WTC11 (cell line): ENCODE measurements at regions not wholly inside any gene's neighbourhood (a gene's known extent, or its start where the extent isn't known, plus 50 kb on each side); places are given as distances from the start of the nearest gene placed in this dataset.

ENCODE experiments used
- ATAC-seq: fragments of 200-7000 bp; cut with Tn5 transposase; 2 replicates; pipeline ENCODE4 v1.10.0; 2021; ENCODE audit warnings: mild to moderate bottlenecking, moderate library complexity
- CTCF ChIA-PET: fragments of 300-600 bp; sonication (Branson Sonifier 250); formaldehyde crosslinking; loops from one replicate; lab custom pipeline; 2021; ENCODE audit warnings: antibody characterized with exemption; lab: Charles Lee
- POLR2A ChIA-PET: fragments of 350-600 bp; sonication (Branson Sonifier 250); formaldehyde crosslinking; loops from one replicate; lab custom pipeline; 2021; ENCODE audit warnings: antibody characterized with exemption; lab: Charles Lee
- DNase-seq: peaks from one replicate; pipeline ENCODE4 v3.0.0; 2021; ENCODE audit warnings: low spot score
- H3K27ac Mint-ChIP-seq: 2 replicates; pipeline ENCODE4 v1.8.0; 2021; ENCODE audit warnings: mixed read lengths
- H3K27me3 Mint-ChIP-seq: 2 replicates; pipeline ENCODE4 v1.8.0; 2021; ENCODE audit warnings: low read depth, mild to moderate bottlenecking, moderate library complexity, mixed read lengths
- H3K36me3 Mint-ChIP-seq: 2 replicates; pipeline ENCODE4 v1.8.0; 2021; ENCODE audit warnings: mixed read lengths
- H3K4me1 Mint-ChIP-seq: 2 replicates; pipeline ENCODE4 v1.8.0; 2022; ENCODE audit warnings: mixed read lengths
- H3K4me3 Mint-ChIP-seq: 2 replicates; pipeline ENCODE4 v1.8.0; 2021; ENCODE audit warnings: mild to moderate bottlenecking, moderate library complexity, mixed read lengths
- H3K9me3 Mint-ChIP-seq: 2 replicates; pipeline ENCODE4 v1.8.0; 2021; ENCODE audit warnings: mixed read lengths
- AFF4 ChIP-seq: sonication (generic); formaldehyde crosslinking; IDR thresholded peaks from 2 replicates; pipeline ENCODE4 v1.8.1; 2023; ENCODE audit warnings: mild to moderate bottlenecking, missing genetic modification reagents, borderline replicate concordance
- EMX1 ChIP-seq: fragments of 250-450 bp; sonication (Bioruptor Pico); IDR thresholded peaks from 2 replicates; pipeline ENCODE4 v1.8.0; 2021; ENCODE audit warnings: mild to moderate bottlenecking
- ETV6 ChIP-seq: sonication (generic); formaldehyde crosslinking; IDR thresholded peaks from 2 replicates; pipeline ENCODE4 v1.8.1; 2022; ENCODE audit warnings: mild to moderate bottlenecking, missing genetic modification reagents
- GABPB1 ChIP-seq: sonication (generic); formaldehyde crosslinking; IDR thresholded peaks from 2 replicates; pipeline ENCODE4 v1.8.1; 2023; ENCODE audit warnings: mild to moderate bottlenecking, missing genetic modification reagents
- GRHL2 ChIP-seq: fragments of 250-450 bp; sonication (Bioruptor Pico); IDR thresholded peaks from 2 replicates; pipeline ENCODE4 v1.8.0; 2022; ENCODE audit warnings: mild to moderate bottlenecking, moderate library complexity; ENCODE audit not compliant: insufficient replicate concordance, severe bottlenecking
- GTF2I ChIP-seq: fragments of 250-450 bp; sonication (Bioruptor Pico); conservative IDR thresholded peaks from 2 replicates; pipeline ENCODE4 v1.4.0; 2021; ENCODE audit warnings: mild to moderate bottlenecking
- HMGA2 ChIP-seq: fragments of 250-450 bp; sonication (Bioruptor Pico); IDR thresholded peaks from 2 replicates; pipeline ENCODE4 v1.4.0; 2021; ENCODE audit warnings: mild to moderate bottlenecking, moderate library complexity
- JAZF1 ChIP-seq: fragments of 250-450 bp; sonication (Bioruptor Pico); IDR thresholded peaks from 2 replicates; pipeline ENCODE4 v1.9.0; 2021; ENCODE audit warnings: moderate library complexity, mild to moderate bottlenecking, inconsistent platforms
- JUN ChIP-seq: sonication (generic); formaldehyde crosslinking; IDR thresholded peaks from 2 replicates; pipeline ENCODE4 v1.8.0; 2023; ENCODE audit warnings: mild to moderate bottlenecking, missing genetic modification reagents
- MLX ChIP-seq: sonication (generic); formaldehyde crosslinking; IDR thresholded peaks from 2 replicates; pipeline ENCODE4 v1.8.1; 2023; ENCODE audit warnings: mild to moderate bottlenecking, missing genetic modification reagents, moderate library complexity
- MXD4 ChIP-seq: fragments of 250-450 bp; sonication (Bioruptor Pico); IDR thresholded peaks from 2 replicates; pipeline ENCODE4 v1.8.0; 2021; ENCODE audit warnings: mild to moderate bottlenecking, moderate library complexity, borderline replicate concordance
- MYBL2 ChIP-seq: sonication (generic); formaldehyde crosslinking; IDR thresholded peaks from 2 replicates; pipeline ENCODE4 v1.8.1; 2023; ENCODE audit warnings: mild to moderate bottlenecking, moderate library complexity, missing genetic modification reagents
- NFATC4 ChIP-seq: fragments of 250-450 bp; sonication (Bioruptor Pico); IDR thresholded peaks from 2 replicates; pipeline ENCODE4 v1.9.0; 2021; ENCODE audit warnings: mild to moderate bottlenecking
- NR1H2 ChIP-seq: sonication (generic); formaldehyde crosslinking; IDR thresholded peaks from 2 replicates; pipeline ENCODE4 v1.9.0; 2021; ENCODE audit warnings: mild to moderate bottlenecking, moderate library complexity, missing genetic modification reagents
- OVOL2 ChIP-seq: fragments of 250-450 bp; sonication (Bioruptor Pico); IDR thresholded peaks from 2 replicates; pipeline ENCODE4 v1.9.0; 2021; ENCODE audit warnings: mild to moderate bottlenecking, borderline replicate concordance
- RELA ChIP-seq: sonication (generic); formaldehyde crosslinking; IDR thresholded peaks from 2 replicates; pipeline ENCODE4 v1.8.1; 2022; ENCODE audit warnings: missing genetic modification reagents, mild to moderate bottlenecking, borderline replicate concordance
- SOX15 ChIP-seq: fragments of 250-450 bp; sonication (Bioruptor Pico); IDR thresholded peaks from 2 replicates; pipeline ENCODE4 v1.9.0; 2021; ENCODE audit warnings: mild to moderate bottlenecking
- STAT6 ChIP-seq: sonication (generic); formaldehyde crosslinking; conservative IDR thresholded peaks from 2 replicates; pipeline ENCODE4 v1.8.1; 2023; ENCODE audit warnings: mild to moderate bottlenecking, low read depth, missing genetic modification reagents, moderate library complexity
- TCF7 ChIP-seq: sonication (generic); formaldehyde crosslinking; IDR thresholded peaks from 2 replicates; pipeline ENCODE4 v1.8.0; 2022; ENCODE audit warnings: mild to moderate bottlenecking, low read depth, missing genetic modification reagents, moderate library complexity
- TEAD4 ChIP-seq: sonication (generic); formaldehyde crosslinking; IDR thresholded peaks from 2 replicates; pipeline ENCODE4 v1.8.0; 2022; ENCODE audit warnings: mild to moderate bottlenecking, missing genetic modification reagents
- ZNF121 ChIP-seq: sonication (generic); formaldehyde crosslinking; IDR thresholded peaks from 2 replicates; pipeline ENCODE4 v1.8.0; 2023; ENCODE audit warnings: missing genetic modification reagents
- ZNF138 ChIP-seq: sonication (generic); formaldehyde crosslinking; conservative IDR thresholded peaks from 2 replicates; pipeline ENCODE4 v1.8.1; 2022; ENCODE audit warnings: mild to moderate bottlenecking, moderate library complexity, missing genetic modification reagents
- ZNF219 ChIP-seq: sonication (generic); formaldehyde crosslinking; IDR thresholded peaks from 2 replicates; pipeline ENCODE4 v1.8.0; 2023; ENCODE audit warnings: missing genetic modification reagents, mild to moderate bottlenecking, borderline replicate concordance
- ZNF232 ChIP-seq: sonication (generic); formaldehyde crosslinking; IDR thresholded peaks from 2 replicates; pipeline ENCODE4 v1.8.0; 2022; ENCODE audit warnings: mild to moderate bottlenecking, missing genetic modification reagents
- ZNF317 ChIP-seq: sonication (generic); formaldehyde crosslinking; IDR thresholded peaks from 2 replicates; pipeline ENCODE4 v1.8.1; 2023; ENCODE audit warnings: low read depth, mild to moderate bottlenecking, moderate library complexity, missing genetic modification reagents, borderline replicate concordance
- ZNF396 ChIP-seq: fragments of 250-450 bp; sonication (Bioruptor Pico); IDR thresholded peaks from 2 replicates; pipeline ENCODE4 v1.8.0; 2021; ENCODE audit warnings: mild to moderate bottlenecking, moderate library complexity, borderline replicate concordance
- ZNF416 ChIP-seq: fragments of 250-450 bp; sonication (Bioruptor Pico); IDR thresholded peaks from 2 replicates; pipeline ENCODE4 v1.9.0; 2021; ENCODE audit warnings: mild to moderate bottlenecking, inconsistent platforms
- ZNF423 ChIP-seq: fragments of 250-450 bp; sonication (Bioruptor Pico); IDR thresholded peaks from 2 replicates; pipeline ENCODE4 v2.1.2; 2022; ENCODE audit warnings: mild to moderate bottlenecking, moderate library complexity
- ZNF671 ChIP-seq: fragments of 250-450 bp; sonication (Bioruptor Pico); IDR thresholded peaks from 2 replicates; pipeline ENCODE4 v1.8.0; 2021; ENCODE audit warnings: mild to moderate bottlenecking
- TF ChIP-seq, protein P1 (sequence below): sonication (generic); formaldehyde crosslinking; IDR thresholded peaks from 2 replicates; pipeline ENCODE4 v1.8.1; 2023; ENCODE audit warnings: mild to moderate bottlenecking, missing genetic modification reagents, moderate library complexity
- TF ChIP-seq, protein P2 (sequence below): fragments of 250-450 bp; sonication (Bioruptor Pico); IDR thresholded peaks from 2 replicates; pipeline ENCODE4 v2.1.2; 2022; ENCODE audit warnings: mild to moderate bottlenecking, moderate library complexity

DNA sequence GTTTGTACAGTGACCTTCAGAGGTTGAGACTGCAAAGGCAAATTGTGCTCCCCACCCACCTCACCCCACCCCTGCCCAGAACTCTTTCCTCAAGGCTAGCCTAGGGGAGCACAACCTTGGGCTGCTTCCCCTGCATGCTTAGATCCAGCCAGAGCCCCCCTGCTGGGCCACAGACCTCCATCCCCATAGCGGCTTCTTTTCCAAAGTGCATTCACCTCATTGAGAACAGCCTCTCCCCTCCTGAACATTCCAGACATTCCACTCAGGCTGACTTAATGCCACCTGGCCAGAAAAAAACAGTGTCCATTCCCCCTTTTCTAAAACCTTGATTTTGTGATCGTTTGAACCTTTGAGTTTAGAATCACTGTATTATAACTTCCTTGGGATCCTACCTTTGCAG is 124.4 kb upstream of the TOPAZ1 start:
- Mint-ChIP-seq H3K27me3 (peaks cover 14% of the 10 kb centered on the region), H3K9me3 (no peaks in the 10 kb centered on the region), H3K4me1 (peaks cover 24% of the 10 kb centered on the region), H3K4me3 (no peak overlapping the region), H3K36me3 (peaks cover 7% of the 10 kb centered on the region; the same call in 1 of the 2 replicates), H3K27ac (peak overlapping the region; percentile 15; the same call in 1 of the 2 replicates)
- ATAC-seq = peak; percentile 28
- TF ChIP-seq, protein P1, sequence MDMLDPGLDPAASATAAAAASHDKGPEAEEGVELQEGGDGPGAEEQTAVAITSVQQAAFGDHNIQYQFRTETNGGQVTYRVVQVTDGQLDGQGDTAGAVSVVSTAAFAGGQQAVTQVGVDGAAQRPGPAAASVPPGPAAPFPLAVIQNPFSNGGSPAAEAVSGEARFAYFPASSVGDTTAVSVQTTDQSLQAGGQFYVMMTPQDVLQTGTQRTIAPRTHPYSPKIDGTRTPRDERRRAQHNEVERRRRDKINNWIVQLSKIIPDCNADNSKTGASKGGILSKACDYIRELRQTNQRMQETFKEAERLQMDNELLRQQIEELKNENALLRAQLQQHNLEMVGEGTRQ = no peak
- no peak for TF ChIP-seq SOX15
- no peak for TF ChIP-seq ZNF416 (CRISPR knock-in tag)
- no peak for TF ChIP-seq ZNF121 (CRISPR knock-in tag)
- no peak for TF ChIP-seq EMX1 (CRISPR knock-in tag)
- TF ChIP-seq MLX = no peak
- no peak for TF ChIP-seq ZNF232 (CRISPR knock-in tag)
- TF ChIP-seq, protein P2, sequence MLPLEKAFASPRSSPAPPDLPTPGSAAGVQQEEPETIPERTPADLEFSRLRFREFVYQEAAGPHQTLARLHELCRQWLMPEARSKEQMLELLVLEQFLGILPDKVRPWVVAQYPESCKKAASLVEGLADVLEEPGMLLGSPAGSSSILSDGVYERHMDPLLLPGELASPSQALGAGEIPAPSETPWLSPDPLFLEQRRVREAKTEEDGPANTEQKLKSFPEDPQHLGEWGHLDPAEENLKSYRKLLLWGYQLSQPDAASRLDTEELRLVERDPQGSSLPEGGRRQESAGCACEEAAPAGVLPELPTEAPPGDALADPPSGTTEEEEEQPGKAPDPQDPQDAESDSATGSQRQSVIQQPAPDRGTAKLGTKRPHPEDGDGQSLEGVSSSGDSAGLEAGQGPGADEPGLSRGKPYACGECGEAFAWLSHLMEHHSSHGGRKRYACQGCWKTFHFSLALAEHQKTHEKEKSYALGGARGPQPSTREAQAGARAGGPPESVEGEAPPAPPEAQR = no peak
- no peak for TF ChIP-seq ZNF219 (CRISPR knock-in tag)
- TF ChIP-seq TCF7 = no peak
- no peak for TF ChIP-seq ZNF138 (CRISPR knock-in tag)
- no peak for TF ChIP-seq JUN
- TF ChIP-seq GABPB1 (CRISPR knock-in tag) = no peak
- TF ChIP-seq GTF2I = no peak
- TF ChIP-seq NFATC4 (CRISPR knock-in tag) = no peak
- no peak for TF ChIP-seq NR1H2 (CRISPR knock-in tag)
- no peak for TF ChIP-seq MXD4 (CRISPR knock-in tag)
- no peak for TF ChIP-seq AFF4
- TF ChIP-seq ETV6 (CRISPR knock-in tag) = no peak
- POLR2A ChIA-PET = no interaction called here
- CTCF ChIA-PET = no interaction called here
- DNase-seq = peak; percentile 64

DNA sequence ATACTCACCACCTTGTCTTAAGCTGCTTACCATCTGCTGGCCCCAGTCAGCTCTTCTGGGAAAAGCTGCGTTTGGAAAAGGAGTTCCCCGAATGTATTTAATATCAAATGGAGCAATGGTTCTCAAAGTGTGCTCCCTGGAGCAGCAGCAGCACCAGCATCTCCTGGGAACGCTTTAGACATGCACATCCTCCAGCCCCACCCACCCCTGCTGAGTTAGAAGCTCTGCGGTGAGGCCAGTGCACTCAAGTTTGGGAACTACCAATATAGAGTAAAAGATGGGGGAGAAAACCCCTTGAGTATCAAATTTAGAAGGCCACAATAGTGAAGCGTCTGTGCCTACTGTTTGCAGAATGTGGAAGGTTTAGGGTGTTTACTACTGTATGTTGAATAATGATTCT is 124.0 kb upstream of the TOPAZ1 start:
- Mint-ChIP-seq H3K27ac (peak overlapping the region; percentile 15; the same call in 1 of the 2 replicates), H3K4me3 (no peak overlapping the region), H3K9me3 (no peaks in the 10 kb centered on the region), H3K36me3 (peaks cover 7% of the 10 kb centered on the region; the same call in 1 of the 2 replicates), H3K4me1 (peaks cover 24% of the 10 kb centered on the region), H3K27me3 (peaks cover 14% of the 10 kb centered on the region)
- no peak for ATAC-seq
- CTCF ChIA-PET = interaction anchor here (1.6 kb wide), 1 partner anchor 262 kb away, joined by 5 read pairs; no protein-coding TSS in a partner anchor
- POLR2A ChIA-PET = no interaction called here
- no peak for DNase-seq
- TF ChIP-seq ZNF396 (CRISPR knock-in tag) = no peak
- no peak for TF ChIP-seq MYBL2 (CRISPR knock-in tag)
- no peak for TF ChIP-seq ZNF423
- TF ChIP-seq ZNF671 (CRISPR knock-in tag) = no peak
- no peak for TF ChIP-seq TEAD4 (CRISPR knock-in tag)
- TF ChIP-seq RELA (CRISPR knock-in tag) = no peak
- no peak for TF ChIP-seq OVOL2 (CRISPR knock-in tag)
- TF ChIP-seq STAT6 (CRISPR knock-in tag) = no peak
- no peak for TF ChIP-seq MXD4 (CRISPR knock-in tag)
- no peak for TF ChIP-seq ZNF317
- TF ChIP-seq GRHL2 (CRISPR knock-in tag) = no peak
- TF ChIP-seq HMGA2 (CRISPR knock-in tag) = no peak
- no peak for TF ChIP-seq JAZF1 (CRISPR knock-in tag)
